Chondrocyte (in vitro differentiated cells): ENCODE measurements at regions not wholly inside any gene's neighbourhood (a gene's known extent, or its start where the extent isn't known, plus 50 kb on each side); places are given as distances from the start of the nearest gene placed in this dataset.

Experiments used
- DNase-seq: peaks from one replicate; pipeline ENCODE4 v3.0.0; 2021; ENCODE audit warnings: mixed read lengths, low spot score
- H3K27ac Mint-ChIP-seq: one replicate; pipeline ENCODE4 v1.8.0; 2021; ENCODE audit warnings: mild to moderate bottlenecking, moderate library complexity, mixed read lengths; ENCODE audit not compliant: unreplicated experiment
- H3K27me3 Mint-ChIP-seq: 2 replicates; pipeline ENCODE4 v1.8.0; 2021; ENCODE audit warnings: low read depth, mixed read lengths
- H3K36me3 Mint-ChIP-seq: 2 replicates; pipeline ENCODE4 v1.8.0; 2021; ENCODE audit warnings: low read depth, mixed read lengths
- H3K4me1 Mint-ChIP-seq: 2 replicates; pipeline ENCODE4 v1.8.0; 2021; ENCODE audit warnings: low read depth, mild to moderate bottlenecking, mixed read lengths
- H3K4me3 Mint-ChIP-seq: one replicate; pipeline ENCODE4 v1.8.0; 2021; ENCODE audit warnings: mild to moderate bottlenecking, moderate library complexity, mixed read lengths; ENCODE audit not compliant: unreplicated experiment
- H3K9me3 Mint-ChIP-seq: 2 replicates; pipeline ENCODE4 v1.8.0; 2021; ENCODE audit warnings: low read depth, mixed read lengths
- TF ChIP-seq, protein P1 (sequence below): fragments of 200-600 bp; sonication (generic); IDR thresholded peaks from 2 replicates; pipeline ENCODE4 v1.5.0; 2021; ENCODE audit warnings: antibody characterized with exemption, mild to moderate bottlenecking, moderate library complexity

DNA sequence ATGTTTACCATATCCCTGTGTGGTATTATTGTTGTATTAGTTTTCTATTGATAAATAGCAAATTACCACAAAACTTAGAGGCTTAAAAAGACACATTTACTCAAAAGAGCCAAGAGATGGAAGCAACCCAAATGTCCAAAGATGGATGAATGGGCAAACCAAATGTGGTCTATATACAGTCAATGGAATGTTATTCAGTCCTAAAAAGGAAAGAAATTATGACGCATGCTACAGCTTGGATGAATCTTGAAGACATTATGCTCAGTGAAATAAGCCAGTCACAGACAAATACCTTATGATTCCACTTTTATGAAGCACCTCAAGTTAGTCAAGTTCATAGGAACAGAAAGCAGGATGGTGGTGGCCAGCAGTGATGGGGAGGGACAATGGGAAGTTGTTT is 144.7 kb downstream of the QDPR start:
- H3K9me3 Mint-ChIP-seq, result peaks cover 3% of the 10 kb centered on the region
- H3K27ac Mint-ChIP-seq, result no peak overlapping the region
- DNase-seq, result no peak
- no peaks in the 10 kb centered on the region for H3K4me1 Mint-ChIP-seq
- H3K27me3 Mint-ChIP-seq, result peaks cover 8% of the 10 kb centered on the region
- no peaks in the 10 kb centered on the region for H3K36me3 Mint-ChIP-seq
- no peak overlapping the region for H3K4me3 Mint-ChIP-seq
- TF ChIP-seq, protein P1, sequence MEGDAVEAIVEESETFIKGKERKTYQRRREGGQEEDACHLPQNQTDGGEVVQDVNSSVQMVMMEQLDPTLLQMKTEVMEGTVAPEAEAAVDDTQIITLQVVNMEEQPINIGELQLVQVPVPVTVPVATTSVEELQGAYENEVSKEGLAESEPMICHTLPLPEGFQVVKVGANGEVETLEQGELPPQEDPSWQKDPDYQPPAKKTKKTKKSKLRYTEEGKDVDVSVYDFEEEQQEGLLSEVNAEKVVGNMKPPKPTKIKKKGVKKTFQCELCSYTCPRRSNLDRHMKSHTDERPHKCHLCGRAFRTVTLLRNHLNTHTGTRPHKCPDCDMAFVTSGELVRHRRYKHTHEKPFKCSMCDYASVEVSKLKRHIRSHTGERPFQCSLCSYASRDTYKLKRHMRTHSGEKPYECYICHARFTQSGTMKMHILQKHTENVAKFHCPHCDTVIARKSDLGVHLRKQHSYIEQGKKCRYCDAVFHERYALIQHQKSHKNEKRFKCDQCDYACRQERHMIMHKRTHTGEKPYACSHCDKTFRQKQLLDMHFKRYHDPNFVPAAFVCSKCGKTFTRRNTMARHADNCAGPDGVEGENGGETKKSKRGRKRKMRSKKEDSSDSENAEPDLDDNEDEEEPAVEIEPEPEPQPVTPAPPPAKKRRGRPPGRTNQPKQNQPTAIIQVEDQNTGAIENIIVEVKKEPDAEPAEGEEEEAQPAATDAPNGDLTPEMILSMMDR, result no peak

GRCh38 chr4:17366496-17366895 is 145.4 kb downstream of the QDPR start:
- Mint-ChIP-seq H3K4me3 (no peak overlapping the region), H3K27me3 (peaks cover 8% of the 10 kb centered on the region), H3K9me3 (peaks cover 3% of the 10 kb centered on the region), H3K4me1 (no peaks in the 10 kb centered on the region), H3K36me3 (no peaks in the 10 kb centered on the region), H3K27ac (no peak overlapping the region)
- DNase-seq, result no peak
- TF ChIP-seq, protein P1, result no peak

GRCh38 chr4:17362430-17362829 is 149.5 kb downstream of the QDPR start:
- no peak for DNase-seq
- H3K27ac Mint-ChIP-seq, result no peak overlapping the region
- no peak overlapping the region for H3K4me3 Mint-ChIP-seq
- H3K9me3 Mint-ChIP-seq, result peaks cover 3% of the 10 kb centered on the region
- no peaks in the 10 kb centered on the region for H3K4me1 Mint-ChIP-seq
- no peaks in the 10 kb centered on the region for H3K36me3 Mint-ChIP-seq
- TF ChIP-seq, protein P1, result no peak
- H3K27me3 Mint-ChIP-seq, result peaks cover 9% of the 10 kb centered on the region

- H3K9me3 Mint-ChIP-seq, result peaks cover 12% of the 10 kb centered on the region
- no peak overlapping the region for H3K4me3 Mint-ChIP-seq
- H3K36me3 Mint-ChIP-seq, result peaks cover 6% of the 10 kb centered on the region
- H3K4me1 Mint-ChIP-seq, result no peaks in the 10 kb centered on the region
- peaks cover 20% of the 10 kb centered on the region for H3K27me3 Mint-ChIP-seq
- no peak overlapping the region for H3K27ac Mint-ChIP-seq
- no peak for DNase-seq
- TF ChIP-seq, protein P1, result no peak
These were observed 153.6 kb downstream of the QDPR start for GRCh38 chr4:17358241-17358640.

DNA sequence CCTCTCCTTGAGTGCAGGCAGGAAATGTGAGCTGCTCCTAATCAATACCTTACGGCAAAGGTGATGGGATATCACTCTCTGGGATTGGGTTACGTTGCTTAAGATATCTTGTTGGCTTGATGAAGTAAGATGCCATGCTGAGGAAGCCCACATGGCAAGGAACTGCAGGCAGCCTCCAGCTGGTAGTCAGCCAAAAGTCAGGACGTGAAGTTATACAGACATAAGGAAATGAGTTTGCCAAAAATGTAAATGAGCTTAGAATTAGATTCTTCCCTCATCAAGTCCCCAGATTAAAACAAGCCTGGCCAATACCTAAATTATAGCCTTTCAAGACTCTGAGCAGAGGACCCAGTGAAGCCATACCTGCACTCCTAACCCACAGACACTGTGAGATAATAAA is 155.0 kb downstream of the QDPR start:
- TF ChIP-seq, protein P1, result no peak
- Mint-ChIP-seq H3K27me3 (peaks cover 16% of the 10 kb centered on the region), H3K36me3 (peaks cover 6% of the 10 kb centered on the region), H3K27ac (no peak overlapping the region), H3K4me1 (no peaks in the 10 kb centered on the region), H3K9me3 (peaks cover 12% of the 10 kb centered on the region), H3K4me3 (no peak overlapping the region)
- DNase-seq, result no peak
